Skin of body (tissue), 1 donor: ENCODE measurements at regions not wholly inside any gene's neighbourhood (a gene's known extent, or its start where the extent isn't known, plus 50 kb on each side); places are given as distances from the start of the nearest gene placed in this dataset.
A peak's percentile ranks its signal among the peaks of the same experiment; 100 is the strongest.
"Not testable (repeated sequence)": the region's sequence is repeated elsewhere in the genome, so short reads cannot be mapped to it uniquely, and the experiment has no call there.

Experiments
- DNase-seq: peaks from one replicate; lab custom pipeline; 2025; lab: John Stamatoyannopoulos, UW

DNA sequence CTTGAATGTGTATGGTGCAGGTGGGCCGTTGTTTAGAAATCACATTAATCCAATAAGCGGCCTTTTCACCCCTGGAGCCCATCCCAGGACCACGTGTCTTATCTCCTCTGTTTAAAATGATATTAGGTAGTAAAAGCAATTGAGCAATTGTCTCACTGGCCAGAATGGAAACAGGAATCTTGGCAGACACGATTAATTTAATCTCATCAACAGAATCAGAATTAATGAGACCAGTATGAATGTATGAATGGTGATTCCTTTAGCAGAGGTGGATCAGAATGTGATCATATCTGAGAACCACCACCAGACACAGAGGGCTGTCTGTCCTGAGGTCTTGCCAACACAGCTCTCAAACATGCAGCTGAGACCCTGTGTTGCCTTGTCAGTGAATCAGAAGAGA, 1591.4 kb downstream of the REEP3 start:
- no peak for DNase-seq

DNA sequence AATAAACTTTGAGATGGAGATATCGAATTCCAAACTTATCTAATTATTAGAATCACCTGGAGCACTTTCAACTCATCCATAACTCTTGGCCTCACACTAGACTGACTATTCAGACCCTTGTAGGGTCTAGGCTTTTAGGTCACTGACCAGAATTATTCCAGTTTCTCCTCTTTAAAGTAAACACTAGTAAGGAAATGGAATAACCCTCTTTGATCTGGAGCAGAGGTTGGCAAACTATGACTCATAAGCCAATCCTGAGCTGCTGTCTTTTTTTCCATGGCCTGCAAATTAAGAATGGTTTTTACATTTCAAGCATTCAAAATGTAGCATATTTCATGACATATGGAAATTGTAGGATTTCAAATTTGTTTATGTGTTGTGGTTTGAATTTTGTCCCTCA, 1601.9 kb downstream of the REEP3 start:
- no peak for DNase-seq

DNA sequence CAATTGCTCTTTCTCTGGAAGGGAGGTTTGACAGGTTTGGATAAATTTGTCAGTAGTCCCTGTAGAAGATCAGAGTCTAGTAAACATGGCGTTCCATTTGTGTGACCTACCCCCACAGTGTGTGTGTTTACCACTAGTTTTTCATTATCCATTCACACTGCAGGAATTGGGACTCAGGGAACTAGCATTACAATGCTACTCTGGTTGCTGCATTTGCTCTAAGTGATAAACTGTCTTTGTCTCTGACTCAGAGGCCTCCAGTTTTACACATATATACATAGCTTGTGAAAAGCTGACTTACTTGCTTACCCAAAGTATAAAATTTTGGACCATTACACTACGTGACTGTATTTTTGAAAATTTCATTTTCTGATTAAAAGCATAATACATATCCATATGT, 1604.0 kb downstream of the REEP3 start:
- no peak for DNase-seq

DNA sequence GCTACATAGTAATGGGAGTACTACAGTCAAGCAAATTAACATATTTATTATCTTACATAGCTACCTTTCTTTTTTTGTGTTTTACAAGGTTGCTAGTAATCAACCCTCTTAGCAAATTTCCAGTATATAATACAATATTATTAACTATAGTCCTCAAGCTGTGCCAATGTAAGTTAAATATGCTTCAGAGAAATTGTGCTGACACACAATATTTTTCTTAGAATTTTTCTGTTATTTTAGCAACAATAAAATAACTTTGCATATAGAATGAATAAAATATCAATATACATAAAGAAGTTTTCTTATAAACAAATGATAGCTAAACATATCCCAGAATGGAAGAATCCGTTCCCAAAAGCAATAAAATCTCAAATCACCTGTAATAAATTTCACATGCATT, 1605.1 kb downstream of the REEP3 start:
- DNase-seq = no peak

DNA sequence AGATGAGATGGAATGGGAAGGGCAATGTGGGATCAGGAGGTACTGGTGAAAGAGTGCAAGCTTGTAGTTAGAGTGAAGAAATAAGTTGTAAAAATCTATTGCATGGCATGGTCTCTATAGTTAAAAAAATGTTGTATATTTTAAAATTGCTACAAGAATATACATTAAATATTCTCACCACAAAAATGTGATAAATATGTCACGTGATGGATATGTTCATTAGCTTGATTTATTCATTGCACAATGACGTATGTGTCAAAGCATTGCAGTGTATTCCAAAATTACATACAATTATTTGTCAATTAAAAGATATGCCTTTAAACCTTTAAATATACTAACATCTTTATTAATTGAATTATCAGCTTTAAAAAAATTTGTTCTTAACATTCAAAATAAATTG, 1607.1 kb downstream of the REEP3 start:
- DNase-seq = no peak

DNA sequence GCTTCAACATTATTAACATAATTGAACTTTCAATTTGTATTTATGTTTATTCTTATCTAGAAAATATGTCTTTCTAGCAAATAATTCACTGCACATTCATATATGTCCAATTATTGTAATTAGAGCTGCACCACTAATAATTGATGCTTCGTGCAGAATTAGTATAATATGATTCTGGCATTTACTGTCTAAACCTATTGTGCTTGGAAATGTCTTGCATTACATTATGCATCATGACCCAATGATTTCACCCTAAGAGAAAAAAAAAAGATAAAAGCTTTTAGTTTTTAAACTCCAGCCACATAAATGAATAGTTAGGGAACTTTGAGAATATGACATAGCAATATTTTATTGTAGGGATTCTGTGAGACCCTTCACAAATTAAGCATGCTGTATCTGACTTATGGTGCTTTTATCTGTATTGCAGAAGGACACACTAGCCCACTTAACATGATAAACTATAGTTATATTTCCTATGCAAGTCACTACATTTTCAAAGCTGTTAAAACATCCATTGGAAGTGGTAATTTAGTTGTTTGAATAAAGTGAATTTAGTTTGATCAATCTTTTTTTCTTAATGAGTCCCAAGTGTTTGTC, 1609.1 kb downstream of the REEP3 start:
- DNase-seq = no peak

DNA sequence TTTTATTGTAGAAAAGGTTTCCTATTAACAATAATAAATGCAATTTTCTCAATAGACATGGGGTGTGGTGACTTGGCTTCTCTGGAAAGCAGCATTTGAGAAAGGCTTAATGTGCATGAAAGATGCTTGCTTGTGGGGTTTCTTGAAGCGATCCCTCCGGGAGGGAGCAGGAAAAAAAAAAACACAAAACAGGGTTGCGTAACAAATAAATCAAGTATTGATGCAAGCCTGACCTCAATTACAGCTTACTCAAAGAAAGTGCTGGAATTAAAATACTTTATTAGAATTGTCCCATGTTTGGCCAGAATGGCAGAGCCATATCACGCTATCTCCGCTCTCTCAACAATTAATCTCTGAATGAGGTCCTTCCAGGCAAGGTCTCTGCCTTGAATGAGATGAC, 1612.5 kb downstream of the REEP3 start:
- no peak for DNase-seq

DNA sequence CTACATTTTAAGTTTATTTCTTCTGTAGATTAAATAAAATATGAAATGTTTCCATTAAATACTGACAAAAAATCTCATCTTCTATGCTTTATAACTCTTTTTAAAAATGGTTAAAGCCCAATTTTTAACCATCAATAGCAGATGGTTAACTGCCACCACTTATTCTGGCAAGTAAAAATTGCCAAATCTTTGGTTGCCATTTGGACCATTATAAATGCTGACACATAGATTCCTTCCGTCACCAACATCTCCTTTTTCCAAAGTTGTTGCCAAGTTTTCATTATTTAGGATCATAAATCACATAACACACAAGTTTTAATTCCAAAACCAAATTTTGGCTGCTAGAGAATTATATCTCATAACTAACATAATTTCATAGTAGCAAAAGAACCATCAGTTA, 1614.3 kb downstream of the REEP3 start:
- DNase-seq = no peak

DNA sequence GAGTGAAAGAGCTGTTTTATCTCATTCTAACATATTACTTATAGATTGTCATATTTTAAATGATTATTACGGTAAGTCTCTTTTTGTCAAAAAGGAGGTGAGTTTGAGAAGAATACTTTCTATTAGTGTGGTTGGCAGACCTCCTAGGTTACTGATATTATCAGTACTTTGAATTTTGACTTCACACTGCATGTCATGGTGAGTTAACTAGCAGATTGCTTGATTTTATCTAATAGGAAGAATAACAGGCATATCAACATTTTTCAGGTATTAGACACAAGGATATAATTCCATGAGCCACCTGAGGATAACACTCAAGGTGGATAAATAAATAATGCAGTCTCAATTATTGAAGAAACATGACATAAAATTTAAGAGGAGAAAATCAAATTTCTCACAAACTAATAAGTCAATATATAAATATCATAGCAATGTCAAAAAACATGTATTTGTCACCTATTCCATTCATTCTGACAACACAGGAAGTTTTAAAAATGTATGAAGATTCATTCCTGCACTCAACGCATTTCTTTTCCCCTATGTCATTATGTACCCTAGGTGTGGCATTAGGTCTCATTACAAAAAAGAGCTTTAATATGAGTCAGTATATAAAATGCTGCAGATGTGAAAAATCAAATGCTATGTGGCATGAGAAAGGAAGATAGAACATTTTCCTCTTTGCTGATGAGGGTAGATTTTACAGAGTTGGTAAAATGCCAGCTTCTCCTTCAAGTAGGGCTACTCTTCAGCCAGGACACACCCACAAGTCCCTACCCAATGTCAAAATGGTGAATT, 1621.6 kb downstream of the REEP3 start:
- no peak for DNase-seq

DNA sequence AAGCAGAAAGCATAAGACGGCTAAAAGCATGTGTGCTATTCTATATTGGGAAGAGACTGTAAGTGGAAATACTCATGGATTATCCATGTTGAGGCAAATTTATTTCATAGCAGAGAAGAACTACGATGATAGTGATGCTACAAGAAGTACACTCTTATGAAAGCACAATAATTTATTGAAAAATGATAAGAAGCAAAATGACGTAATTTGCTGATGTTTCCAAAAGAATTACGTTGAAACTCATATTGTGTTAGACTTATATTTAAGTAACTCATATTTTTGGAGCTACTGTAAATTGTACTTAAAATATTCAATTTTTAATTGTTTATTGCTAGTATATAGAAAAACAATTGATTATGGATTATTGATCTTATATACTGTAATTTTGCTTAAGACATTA, 1622.5 kb downstream of the REEP3 start:
- no peak for DNase-seq

DNA sequence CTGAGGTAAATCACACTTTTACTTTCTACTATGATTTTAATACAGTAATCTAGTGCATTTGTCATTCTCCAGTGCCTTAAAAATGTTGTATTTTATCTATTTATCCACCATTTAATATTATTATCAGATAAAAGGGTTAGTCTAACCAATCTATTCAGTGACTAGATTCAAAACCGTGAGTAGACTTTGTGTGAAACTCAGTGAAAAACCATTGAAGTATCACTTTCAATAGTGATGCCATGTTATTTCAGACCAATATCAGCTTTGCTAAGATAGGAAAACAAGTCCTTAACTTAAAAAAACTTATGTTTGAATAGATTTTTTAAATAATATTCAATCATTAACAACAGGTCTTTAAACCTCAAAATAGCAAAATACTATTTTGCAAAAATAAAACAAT, 1628.7 kb downstream of the REEP3 start:
- no peak for DNase-seq

DNA sequence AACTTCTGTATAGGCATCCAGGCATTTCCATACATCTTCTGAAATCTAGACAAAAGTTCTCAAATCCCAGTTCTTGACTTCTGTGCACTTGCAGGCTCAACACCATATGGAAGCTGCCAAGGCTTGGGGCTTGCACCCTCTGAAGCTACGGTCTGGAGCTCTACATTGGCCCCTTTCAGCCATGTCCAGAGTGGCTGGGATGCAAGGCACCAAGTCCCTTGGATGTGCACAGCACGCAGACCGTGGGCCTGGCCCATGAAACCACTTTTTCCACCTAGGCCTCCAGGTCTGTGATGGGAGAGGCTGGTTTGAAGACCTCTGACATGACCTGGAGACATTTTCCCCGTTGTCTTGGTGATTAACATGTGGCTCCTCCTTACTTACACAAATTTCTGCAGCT, 1645.1 kb downstream of the REEP3 start:
- DNase-seq = no peak

DNA sequence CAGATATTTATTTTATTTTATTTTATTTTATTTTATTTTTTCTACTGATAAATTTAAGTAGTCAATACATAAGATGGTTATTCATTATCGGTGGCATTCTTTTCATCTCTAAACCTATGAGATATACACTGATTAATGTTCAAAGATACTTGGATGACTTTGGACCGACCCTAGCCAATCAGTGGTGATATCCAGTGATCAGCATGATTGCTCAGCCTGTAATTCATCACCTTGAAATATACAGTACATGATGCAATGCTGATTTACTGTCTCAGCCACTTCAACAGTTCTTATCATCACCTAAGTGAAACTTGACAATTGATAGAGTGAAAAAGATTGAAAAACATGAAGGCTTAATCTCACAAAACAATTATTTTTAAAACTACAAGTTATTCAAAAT, 1651.0 kb downstream of the REEP3 start:
- no peak for DNase-seq

DNA sequence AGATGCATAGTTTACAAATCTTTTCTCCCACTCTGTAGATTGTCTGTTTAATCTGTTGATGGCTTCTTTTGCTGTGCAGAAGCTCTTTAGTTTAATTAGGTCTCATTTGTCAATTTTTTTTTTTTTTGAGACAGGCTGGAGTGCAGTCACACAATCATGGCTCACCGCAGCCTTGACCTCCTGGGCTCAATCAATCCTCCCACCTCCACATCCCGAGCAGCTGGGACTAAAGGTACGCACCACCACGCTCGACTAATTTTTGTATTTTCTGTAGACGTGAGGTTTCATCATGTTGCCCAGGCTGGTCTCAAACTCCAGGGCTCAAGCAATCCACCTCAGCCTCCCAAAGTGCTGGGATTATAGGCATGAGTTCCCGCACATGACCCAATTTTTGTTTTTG, 1655.8 kb downstream of the REEP3 start:
- DNase-seq = no peak

DNA sequence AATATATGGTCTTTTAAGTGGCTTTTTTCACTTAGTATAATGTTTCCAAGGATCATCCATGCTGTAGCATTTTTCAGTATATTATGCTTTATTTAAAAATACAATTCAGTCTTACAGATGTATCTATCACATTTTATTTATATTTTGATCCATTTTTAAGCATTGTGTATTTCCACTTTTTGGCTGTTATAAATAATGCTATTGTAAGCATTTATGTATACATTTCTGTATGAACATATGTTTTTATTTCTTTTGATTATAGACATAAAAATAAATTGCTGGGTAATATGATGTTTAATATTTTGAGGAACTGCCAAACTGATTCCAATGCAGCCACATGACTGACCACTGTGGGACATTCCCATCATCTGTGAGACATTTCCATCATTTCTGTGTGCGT, 1662.0 kb downstream of the REEP3 start:
- no peak for DNase-seq

DNA sequence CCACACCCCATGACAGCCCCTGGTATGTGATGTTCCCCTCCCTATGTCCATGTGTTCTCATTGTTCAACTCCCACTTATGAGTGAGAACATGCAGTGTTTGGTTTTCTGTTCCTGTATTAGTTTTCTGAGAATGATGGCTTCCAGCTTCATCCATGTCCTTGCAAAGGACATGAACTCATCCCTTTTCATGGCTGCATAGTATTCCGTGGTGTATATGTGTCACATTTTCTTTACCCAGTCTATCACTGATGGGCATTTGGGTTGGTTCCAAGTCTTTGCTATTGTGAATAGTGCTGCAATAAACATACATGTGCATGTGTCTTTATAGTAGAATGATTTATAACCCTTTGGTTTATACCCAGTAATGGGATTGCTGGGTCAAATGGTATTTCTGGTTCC, 1665.5 kb downstream of the REEP3 start:
- not testable (repeated sequence) for DNase-seq

DNA sequence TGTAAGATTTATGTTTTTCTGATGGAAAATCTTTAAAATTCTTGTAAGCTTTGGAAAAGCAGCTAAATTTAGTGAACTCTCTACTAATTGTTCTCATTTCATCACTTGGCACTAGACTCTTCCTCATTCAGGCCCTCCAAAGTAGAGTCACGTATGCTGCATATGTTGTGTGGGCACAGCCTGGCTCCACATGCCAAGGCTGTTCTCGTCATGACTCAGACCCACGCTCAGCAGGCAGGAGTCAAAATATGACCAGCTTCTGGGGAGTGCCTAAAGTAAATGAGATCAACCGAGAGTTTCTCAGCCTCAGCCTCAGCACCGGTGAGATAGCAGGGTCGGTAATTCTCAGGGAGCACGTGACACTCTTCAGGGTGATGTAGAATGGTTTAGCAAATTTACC, 1672.9 kb downstream of the REEP3 start:
- DNase-seq = no peak

DNA sequence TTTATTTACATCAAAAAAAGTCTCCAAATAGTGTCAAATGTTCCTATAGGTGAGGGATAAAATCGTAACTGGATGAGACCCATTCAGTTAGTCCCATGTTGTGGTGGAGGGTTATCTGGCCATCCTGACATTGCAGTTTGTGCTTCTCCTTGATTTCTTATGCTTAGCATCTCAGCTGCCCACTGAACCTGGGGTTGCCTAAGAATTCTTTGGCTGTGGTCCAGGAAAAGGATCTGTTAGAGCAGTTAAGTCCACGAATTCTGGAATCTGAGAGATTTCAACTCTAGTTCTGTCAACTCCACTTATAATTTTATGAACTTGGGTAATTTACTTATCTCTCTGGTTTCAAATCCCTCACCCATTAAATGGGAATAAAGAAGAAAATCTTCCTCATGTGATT, 1673.4 kb downstream of the REEP3 start:
- no peak for DNase-seq

DNA sequence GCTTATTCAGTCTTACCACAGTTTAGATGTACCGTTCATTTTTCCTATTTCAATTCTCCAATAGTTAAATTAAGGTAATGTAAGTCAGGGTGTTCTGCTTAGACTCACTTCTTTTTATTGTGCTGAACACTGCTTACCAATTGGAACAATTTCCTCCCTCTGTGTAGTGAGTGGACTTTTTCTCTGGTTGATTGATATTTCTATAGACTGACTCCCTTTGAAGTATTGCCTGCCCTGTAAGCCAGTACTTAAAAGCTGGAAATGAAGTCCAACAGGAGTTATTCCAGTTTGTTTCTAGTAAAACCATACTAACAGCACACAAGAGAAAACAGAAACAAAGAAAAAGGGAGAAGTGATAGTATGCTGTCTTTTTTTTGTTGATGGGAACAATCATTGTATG, 1674.9 kb downstream of the REEP3 start:
- no peak for DNase-seq

DNA sequence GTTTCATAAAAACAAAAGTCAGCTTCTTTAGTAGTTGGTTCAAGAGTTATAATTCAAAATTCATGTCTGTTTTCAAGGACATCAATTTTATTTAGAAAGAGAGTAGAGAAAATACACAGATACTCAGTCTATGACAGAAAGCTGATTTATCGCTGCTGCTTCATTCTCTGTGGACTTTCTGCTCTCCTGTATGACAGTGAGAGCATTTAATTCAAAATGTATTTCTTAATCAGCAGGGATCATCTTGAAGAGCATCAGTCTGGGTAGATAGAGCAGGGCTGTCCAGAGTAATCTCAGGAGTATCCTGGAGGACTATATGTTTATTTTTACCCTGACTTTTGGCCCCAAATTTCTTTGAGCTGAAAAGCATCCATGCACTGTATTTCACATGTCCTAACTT, 1676.7 kb downstream of the REEP3 start:
- peak; percentile 59 for DNase-seq

DNA sequence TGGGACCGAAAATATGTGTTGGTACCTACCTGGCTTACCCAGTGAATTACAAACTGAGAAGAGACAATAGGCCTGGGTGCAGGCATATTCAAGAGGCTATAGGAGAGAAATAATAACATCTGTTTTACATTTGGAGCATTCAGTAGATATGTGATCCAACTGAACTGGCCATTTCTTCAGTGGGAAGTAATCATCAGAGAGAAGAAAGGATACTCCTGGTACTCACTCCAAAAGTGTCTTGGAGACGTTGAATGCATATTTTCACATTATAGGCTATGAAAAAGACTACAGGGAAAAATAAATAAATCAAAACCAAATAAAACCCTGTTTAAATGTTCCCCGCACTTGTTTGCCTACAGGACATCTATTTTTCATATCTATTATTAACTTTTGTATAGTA, 1680.3 kb downstream of the REEP3 start:
- no peak for DNase-seq

DNA sequence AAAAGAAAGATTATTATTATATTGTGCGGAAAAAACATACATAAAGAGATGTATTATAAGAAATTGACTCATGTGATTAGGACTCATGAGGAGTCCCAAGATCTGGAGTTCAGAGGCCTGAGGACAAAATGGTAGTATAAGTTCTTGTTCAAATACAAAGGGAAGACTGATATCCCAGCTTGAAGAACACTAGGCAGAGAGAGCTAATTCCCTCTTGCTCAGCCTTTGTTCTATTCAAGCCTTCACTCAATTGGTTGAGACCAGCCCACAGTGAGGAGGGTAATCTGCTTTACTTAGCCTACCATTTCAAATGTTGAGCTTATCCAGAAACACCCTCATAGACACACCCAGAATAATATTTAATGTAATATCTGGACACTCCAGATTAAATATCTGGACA, 1683.8 kb downstream of the REEP3 start:
- DNase-seq = no peak

DNA sequence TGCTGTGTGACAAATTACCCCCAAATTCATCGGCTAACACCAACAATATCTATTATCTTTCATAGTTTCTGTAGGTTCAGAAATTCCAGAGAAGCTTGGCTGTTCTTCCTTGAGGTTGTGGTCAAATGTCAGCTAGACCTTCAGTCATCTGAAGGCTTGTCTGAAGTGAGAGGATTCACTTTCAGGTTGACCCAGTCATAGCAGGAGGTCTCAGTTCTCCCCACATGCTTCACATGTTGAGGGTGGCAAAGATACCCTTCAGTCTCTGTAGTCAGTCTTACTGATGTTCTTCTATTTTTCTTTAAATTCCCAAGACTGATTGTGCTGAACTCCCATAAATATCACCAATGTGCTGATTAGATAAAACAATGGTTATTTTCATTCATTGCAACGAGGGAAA, 1692.0 kb downstream of the REEP3 start:
- DNase-seq = no peak

DNA sequence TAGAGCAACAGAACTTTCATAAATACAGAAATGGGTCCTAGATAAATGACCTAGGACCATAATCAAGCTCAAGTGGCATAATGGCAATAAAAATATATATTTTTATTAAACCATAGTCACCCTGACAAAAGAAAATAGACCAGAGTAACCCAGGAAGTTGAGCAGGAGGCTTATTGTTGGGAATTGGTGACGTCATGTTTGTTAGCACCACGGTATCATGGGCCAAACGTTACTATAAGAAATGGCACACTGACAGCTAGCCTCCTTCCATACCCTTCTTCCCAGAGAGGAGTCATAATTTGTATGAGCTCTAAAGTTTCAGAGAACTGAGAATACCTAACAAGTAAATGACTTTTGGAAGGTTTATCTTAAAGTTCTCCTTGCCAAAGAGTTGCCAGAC, 1698.2 kb downstream of the REEP3 start:
- no peak for DNase-seq
